Activated CD4-positive, alpha-beta T cell treated with anti-CD3 and anti-CD28 coated beads, Interleukin-2, Interleukin-6, amounts not matched to agents 100 ng/mL and 50 ng/mL, durations not matched to agents 16 hours and 8 hours (primary cell): ENCODE measurements at regions not wholly inside any gene's neighbourhood (a gene's known extent, or its start where the extent isn't known, plus 50 kb on each side); places are given as distances from the start of the nearest gene placed in this dataset.
"Not testable (repeated sequence)": the region's sequence is repeated elsewhere in the genome, so short reads cannot be mapped to it uniquely, and the experiment has no call there.

Experiments used
- DNase-seq: peaks from one replicate; pipeline ENCODE4 v3.0.0-alpha.2; 2020

GRCh38 chr10:106038246-106038645 lies 1126.3 kb downstream of the SORCS1 start:
- no peak for DNase-seq

GRCh38 chr10:106033065-106033464 lies 1131.4 kb downstream of the SORCS1 start:
- no peak for DNase-seq

GRCh38 chr10:106032450-106033002 lies 1132.0 kb downstream of the SORCS1 start:
- DNase-seq = no peak

GRCh38 chr10:106027240-106027639 lies 1137.3 kb downstream of the SORCS1 start:
- no peak for DNase-seq

GRCh38 chr10:106025208-106025811 lies 1139.2 kb downstream of the SORCS1 start:
- no peak for DNase-seq

- no peak for DNase-seq
Observed at GRCh38 chr10:106023329-106023728, 1141.2 kb downstream of the SORCS1 start.

- DNase-seq = not testable (repeated sequence)
Observed at GRCh38 chr10:106019559-106019958, 1144.9 kb downstream of the SORCS1 start.

GRCh38 chr10:106015369-106016199 lies 1148.9 kb downstream of the SORCS1 start:
- not testable (repeated sequence) for DNase-seq

GRCh38 chr10:106011250-106011649 lies 1153.3 kb downstream of the SORCS1 start:
- no peak for DNase-seq

- no peak for DNase-seq
Observed at GRCh38 chr10:106000721-106001120, 1163.8 kb downstream of the SORCS1 start.

GRCh38 chr10:105993609-105994008 lies 1170.9 kb downstream of the SORCS1 start:
- no peak for DNase-seq

- DNase-seq = no peak
Observed at GRCh38 chr10:105992928-105993327, 1171.6 kb downstream of the SORCS1 start.

- no peak for DNase-seq
Observed at GRCh38 chr10:105990529-105990928, 1174.0 kb downstream of the SORCS1 start.

- no peak for DNase-seq
Observed at GRCh38 chr10:105989995-105990394, 1174.5 kb downstream of the SORCS1 start.

- no peak for DNase-seq
Observed at GRCh38 chr10:105988848-105989247, 1175.7 kb downstream of the SORCS1 start.

- DNase-seq = no peak
Observed at GRCh38 chr10:105986912-105987635, 1177.4 kb downstream of the SORCS1 start.

- no peak for DNase-seq
Observed at GRCh38 chr10:105986486-105986885, 1178.0 kb downstream of the SORCS1 start.

- no peak for DNase-seq
Observed at GRCh38 chr10:105982735-105983134, 1181.8 kb downstream of the SORCS1 start.

GRCh38 chr10:105981679-105982078 lies 1182.8 kb downstream of the SORCS1 start:
- DNase-seq = no peak

GRCh38 chr10:105974803-105975456 lies 1189.6 kb downstream of the SORCS1 start:
- DNase-seq = no peak

GRCh38 chr10:105973902-105974301 lies 1190.6 kb downstream of the SORCS1 start:
- DNase-seq = no peak

GRCh38 chr10:105973360-105973759 lies 1191.1 kb downstream of the SORCS1 start:
- DNase-seq = no peak

GRCh38 chr10:105971460-105971859 lies 1193.0 kb downstream of the SORCS1 start:
- DNase-seq = no peak
